Astrocyte of the hippocampus (primary cell): ENCODE measurements at regions not wholly inside any gene's neighbourhood (a gene's known extent, or its start where the extent isn't known, plus 50 kb on each side); places are given as distances from the start of the nearest gene placed in this dataset.
A peak's percentile ranks its signal among the peaks of the same experiment; 100 is the strongest.
"Not testable (repeated sequence)": the region's sequence is repeated elsewhere in the genome, so short reads cannot be mapped to it uniquely, and the experiment has no call there.

Experiments
- DNase-seq: peaks from one replicate; pipeline ENCODE4 v3.0.0; 2011; ENCODE audit warnings: low read depth, low spot score

DNA sequence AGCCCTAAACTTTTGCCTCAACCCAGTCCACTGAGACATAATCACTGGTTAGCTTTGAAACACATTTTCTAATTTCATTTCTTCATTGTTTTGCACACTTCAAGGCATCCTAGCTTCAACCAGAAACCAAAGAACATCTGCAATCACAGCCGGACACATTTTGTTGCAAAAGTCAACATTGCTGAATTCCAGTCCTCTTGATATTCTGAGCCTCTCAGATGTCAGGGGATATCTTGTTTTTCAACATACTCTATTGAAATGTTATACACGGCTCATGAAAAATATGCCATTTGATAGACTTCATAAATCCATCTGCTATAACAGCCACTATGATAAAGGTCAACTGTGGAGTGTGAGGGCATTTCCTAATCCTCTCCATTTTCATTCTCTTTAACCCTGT is 241.6 kb upstream of the PUDP start:
- no peak for DNase-seq

DNA sequence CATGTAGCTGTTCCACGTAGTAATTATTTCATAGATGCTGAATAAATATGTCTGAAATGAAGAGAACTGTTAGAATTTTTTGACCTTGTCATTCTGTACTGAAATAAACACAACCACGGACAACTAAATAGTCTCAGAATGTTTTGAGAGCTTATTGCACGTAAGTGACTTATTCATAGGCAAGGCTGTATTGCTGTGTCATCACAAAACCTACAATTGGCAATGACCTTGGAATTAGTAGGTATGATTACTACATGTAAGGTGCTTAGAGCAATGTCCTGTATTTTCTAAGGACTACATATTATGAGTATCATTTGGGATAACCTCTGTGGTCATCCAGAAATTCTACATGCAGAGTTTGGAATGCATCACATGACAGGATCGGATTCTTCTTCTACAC is 237.2 kb upstream of the PUDP start:
- DNase-seq: no peak

DNA sequence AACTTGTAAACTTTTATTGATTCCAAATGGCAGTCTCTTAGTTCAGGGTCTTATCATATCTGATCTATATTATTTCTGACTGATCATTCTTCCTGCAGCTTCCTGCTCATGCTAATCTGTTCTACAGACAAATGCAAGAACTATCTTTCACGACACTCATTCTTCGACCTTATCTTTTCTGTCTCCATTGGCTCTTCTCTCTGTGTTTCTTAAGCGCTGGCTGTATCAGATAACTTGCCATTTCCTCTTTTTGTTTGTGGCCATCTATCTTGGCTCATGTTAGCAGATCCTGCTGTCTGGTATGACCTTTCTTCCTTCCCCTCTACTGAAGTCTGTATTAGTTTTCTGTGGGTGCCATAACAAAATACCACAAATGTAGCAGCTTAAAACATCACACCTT is 230.5 kb upstream of the PUDP start:
- DNase-seq: no peak

DNA sequence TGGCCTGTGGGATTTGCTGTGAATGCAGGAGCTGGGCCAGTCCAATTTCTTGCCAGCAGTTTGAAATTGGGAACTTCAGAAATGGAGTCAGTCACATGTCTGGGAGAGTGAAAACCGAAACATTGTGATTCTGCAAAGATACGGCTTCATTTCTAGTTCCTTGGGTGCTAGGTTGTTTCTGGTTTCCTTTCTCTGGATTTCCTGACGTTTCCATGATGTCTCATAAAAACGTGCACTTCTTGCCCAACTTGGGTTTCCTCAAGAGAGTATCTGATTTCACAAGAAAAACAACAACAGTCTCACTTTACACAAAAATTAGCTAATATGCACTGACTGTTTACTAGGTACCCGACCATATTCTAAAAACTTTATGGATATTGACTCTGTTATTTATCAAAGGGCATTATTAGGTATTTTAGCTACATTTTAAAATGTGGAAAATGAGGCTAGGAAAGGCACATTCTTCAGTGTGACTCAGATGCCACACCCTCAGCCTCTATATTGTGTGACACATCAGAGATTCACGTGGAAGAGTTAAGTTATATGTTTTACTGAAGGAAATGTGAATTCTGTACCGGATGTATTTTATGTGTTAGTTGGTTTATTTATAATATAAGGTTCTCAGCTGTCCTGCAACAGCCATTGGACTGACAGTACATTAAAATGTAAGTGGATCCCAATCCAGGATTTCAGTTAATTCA is 225.0 kb upstream of the PUDP start:
- DNase-seq: no peak

DNA sequence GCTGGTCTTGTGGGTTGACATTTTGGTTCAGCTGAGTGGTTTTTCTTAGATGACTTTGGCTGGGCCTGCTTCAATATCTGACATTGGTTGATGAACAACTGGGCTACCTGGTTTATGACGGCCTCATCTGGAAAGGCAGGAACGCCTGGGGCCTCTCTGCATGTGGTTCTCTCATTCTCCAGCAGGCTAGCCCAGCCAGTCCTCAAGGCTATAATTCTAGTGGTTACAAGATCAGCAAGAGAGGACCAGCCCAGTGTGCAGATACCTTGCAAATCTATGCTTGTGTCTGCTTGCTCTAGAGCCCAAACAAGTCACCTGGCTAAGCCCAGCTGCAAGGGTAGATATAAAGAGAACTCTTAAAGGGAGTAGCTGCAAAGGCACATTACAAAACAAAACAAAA is 214.2 kb upstream of the PUDP start:
- no peak for DNase-seq

DNA sequence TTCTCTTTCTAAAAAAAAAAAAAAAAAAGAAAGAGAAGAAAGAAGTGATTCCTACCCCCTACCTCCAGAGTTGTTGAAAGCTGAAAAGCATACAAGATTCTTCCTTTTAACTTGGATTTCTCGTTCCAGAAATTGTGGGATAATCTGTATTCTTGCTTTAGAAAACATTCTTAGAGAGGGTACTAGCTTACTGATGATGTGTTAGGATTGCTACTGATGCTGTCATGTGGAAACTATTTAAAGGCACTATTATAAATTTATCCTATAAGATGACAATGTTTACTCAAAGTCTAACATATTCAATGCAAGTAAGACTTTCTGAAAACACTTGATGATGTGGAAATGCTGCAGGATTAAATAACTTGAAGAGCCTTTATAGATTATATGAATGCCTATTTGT is 204.0 kb upstream of the PUDP start:
- no peak for DNase-seq

DNA sequence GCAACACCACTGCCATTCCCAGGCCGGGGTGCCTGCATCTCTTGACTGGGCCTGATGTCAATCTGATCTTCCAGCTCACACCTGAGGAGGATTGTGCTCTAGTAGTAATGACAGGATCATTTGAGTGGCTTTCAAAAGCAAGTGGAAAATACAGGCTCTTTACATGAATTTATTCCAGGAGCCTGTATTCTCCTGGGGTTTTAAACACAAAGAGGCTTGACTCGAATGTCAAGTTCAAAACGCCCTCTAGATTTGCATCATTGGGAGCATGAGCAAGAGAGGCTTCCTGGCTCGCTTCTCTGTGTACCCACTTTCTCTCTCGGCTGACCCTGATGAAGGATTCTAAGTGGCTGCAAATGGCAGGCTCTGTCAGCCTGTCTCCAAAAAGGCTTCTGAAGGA is 199.5 kb upstream of the PUDP start:
- no peak for DNase-seq

DNA sequence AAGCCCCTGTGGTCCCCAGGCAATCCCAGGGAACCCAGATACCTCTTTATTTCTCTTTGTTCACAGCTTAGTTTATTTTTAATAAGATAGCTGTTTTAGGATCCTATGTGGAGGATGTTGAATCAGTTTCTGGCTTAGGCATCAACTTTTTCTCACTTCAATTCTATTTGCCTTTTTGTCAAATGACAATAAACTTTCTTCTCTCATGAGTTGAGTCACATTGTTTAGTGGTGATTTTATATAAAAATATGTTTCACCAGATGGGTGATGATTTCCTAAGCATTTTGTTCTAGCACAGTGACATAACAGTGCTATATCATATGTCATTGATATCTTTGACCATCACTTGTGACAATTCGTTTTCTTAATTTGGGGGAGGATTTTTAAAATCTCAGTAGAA is 198.1 kb upstream of the PUDP start:
- no peak for DNase-seq

DNA sequence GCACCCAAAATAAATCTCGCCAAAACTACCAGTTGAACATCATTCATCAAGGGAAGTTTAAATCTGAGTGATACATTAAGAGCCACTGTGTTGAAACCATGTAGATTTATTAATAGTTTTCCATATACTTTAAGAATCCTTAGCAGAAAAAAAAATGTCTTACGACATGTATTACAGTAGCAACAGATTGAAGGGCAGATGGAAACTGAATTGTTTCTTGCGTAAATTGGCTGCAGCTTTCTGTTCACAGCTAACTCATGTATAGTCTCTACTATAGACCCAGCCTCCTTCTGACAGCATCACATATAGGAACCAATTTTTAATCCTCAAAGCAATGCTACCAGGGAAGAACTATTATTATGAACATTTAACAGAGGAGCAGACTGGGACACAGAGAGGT is 195.2 kb upstream of the PUDP start:
- DNase-seq: no peak

DNA sequence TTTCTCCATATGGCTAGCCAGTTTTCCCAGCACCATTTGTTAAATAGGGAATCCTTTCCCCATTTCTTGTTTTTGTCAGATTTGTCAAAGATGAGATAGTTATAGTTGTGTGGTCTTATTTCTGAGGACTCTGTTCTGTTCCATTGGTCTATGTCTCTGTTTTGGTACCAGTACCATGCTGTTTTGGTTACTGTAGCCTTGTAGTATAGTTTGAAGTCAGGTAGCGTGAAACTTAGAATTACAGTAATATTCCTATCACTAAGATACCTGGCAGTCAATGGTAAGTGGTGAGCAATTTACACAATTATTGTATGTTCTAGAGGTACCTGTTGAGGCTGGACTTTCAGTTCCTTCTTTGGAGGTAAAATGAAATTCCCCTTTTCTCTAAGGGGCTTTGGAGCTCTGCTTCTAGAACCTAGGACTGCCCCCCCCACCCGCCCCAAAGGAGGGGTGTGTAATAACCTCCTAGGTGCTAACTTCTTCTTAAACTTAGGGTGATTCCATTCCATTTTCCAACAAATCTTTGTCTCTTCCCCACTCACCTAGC is 187.9 kb upstream of the PUDP start:
- not testable (repeated sequence) for DNase-seq

DNA sequence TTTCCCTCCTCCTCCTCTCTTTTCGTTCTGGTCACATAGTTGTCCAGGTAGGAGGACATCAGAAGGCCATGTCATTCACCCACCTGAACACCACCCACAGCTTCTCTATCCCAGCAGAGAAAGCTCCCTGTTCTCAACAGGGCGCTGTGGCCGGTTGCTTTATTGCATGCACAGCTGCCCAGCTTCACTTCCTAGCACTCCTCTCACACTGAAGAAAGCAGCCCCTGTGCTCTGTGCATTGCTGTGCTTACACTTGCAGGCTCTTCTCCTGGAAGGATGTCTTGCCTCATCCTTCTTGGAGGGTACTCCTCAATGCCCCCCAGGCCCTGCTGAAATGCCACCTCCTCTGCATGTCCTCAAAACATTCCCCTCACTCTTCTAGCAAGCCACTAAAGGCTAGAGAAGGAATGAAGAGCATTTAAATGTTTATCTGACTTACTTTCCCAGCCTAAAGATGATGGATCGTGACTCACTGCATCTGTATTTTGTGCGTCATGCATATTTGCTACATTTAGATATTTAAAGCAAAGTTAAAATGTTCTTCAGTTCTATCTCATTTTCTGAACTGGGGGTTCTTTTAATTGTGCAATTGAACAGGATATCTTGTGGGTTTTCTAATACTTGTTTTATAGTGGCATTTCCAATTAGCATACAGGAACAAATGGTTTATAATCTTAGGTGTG is 186.4 kb upstream of the PUDP start:
- DNase-seq: peak; percentile 42

DNA sequence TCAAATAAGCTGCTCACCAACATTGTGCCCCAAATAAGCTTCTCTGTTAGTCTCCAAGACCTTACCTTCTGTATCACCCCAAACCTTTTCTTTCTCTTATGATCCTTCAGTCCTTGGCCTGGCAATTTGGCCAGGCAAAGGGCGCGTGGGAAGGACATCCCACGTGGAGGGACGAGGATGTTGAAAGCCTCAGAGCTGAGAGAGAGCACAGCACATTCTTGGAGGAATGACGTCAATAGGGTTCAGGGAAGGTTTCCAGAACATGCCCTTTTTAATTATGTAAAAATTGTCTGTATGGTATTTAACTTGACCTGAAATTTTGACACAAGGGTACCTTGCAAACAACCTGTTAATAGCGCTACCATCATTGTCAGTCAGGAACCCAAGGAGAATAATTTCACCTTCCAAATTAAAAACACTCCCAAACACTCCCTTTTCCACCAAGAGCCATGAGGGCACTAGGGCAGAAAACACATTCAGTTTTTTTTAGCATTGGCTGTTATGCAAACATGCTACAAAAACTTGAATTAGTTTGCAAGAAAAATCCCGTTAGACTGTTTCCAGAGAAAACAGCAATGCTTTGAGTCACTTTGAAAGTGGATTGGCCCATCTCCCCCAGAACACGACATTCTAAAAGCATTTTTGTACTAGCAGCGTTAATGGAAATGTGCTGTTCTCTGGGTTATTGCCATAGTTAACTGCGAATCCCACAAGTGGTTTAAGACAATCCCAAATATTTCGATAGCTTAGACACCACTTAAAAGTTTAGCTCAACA is 183.2 kb upstream of the PUDP start:
- peak; percentile 73 for DNase-seq

DNA sequence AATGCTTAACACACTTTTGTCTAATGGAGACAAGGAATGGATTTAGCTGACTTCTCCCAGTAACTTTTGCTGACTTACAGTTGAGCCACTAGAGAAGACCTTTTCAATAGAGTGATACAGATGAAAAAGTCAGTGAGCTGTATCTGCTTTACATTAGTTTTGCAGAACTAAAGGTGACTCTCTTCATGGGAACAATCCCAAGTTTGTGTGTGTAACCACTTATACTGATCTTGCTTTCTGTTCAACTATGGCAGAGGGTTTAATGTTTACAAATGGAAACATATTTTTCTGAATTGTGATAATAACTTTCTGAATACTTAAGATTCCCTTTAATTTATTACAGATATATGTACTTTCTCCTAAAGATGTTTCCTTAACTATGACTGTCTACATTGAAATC is 182.6 kb upstream of the PUDP start:
- no peak for DNase-seq

DNA sequence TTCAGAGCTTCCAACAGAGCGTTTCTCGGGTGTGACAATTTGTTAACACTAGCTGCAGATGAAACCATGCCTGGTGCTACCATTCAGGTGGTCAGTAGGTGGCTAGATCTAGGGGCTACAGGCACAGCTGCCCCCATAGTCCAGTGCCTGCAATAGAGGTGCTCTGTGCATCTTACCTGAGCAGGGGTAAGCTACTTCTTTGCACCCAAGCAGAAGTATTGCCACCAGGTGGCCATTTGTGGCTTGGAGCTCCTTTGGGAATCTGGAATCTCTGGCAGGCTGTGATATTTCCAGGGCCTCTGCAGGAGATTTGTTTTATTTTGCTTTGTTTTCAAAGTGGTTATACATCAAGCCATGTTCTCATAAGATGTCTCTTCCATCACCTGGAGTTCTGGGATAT is 170.7 kb upstream of the PUDP start:
- no peak for DNase-seq

DNA sequence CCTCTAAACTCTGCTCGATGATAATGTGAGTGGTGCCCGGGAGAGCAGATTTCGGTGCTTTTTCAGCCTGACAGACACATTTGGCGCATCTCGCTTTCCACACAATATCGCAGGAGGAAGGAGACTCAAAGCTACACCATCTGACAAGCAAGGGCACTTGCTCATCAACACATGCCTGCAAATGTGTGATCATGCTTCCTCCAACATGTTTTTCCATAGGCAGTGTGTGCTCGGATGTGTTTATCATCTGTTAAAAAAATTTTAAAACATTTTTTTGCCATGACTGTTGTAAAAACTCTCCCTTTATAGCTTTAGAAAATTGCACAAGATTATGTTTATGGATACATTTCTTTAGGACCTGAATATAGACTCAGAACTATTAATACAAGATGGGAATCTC is 170.3 kb upstream of the PUDP start:
- DNase-seq: no peak

DNA sequence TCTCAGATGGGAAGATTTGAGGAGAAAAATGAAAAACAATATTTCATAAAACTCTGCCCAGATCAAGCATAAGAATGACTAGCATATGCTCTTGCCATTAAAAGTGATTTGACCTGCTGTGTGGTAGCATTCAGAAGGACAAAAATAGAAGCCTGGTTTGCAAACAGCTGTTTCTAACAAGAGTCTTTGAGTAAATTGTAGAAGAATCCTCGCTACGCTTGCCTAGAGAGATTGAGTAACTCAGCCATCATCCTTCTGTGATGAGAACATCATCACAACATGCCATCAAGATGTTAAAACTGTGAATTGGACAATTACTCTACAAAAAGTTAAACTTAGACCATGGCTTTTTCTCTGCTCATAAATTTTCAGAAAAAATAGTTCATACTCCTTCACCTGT is 168.9 kb upstream of the PUDP start:
- no peak for DNase-seq

DNA sequence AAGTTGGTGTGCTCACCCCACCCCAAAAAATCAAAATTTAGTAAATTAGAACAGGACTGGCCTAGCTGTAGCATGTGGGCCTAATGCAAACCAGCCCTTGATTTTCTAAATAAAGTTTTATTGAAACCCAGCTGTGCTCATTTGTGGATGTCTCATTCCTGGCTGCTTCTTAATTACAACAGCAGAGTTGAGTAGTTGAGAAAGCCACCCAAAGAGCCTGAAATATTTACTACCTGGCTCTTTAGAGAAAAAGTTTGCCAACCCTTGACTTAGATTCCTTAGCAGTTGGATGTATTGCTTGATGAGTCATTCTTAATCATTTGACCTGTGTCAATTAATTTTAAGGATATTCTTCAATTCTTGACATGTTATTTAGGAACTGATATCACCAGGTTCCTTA is 168.3 kb upstream of the PUDP start:
- DNase-seq: no peak

DNA sequence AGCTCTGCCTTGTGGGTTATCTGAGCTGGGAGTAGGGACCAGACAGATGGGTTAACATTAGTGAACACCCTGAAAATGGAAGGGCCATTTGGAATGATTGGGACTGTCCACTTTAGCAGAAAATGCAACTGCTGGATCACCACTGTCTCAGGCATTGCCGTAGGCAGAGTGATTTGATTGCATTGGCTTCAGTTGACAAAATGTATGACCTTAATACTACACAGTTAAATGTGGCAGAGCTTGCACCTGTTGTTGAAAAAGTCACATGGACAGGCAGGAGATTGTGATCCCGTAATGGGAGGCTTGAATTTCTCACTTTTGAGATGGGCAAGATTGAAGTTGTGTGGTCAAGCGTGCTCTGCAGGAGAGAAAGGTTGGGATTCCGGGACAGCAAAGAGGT is 166.5 kb upstream of the PUDP start:
- DNase-seq: no peak

DNA sequence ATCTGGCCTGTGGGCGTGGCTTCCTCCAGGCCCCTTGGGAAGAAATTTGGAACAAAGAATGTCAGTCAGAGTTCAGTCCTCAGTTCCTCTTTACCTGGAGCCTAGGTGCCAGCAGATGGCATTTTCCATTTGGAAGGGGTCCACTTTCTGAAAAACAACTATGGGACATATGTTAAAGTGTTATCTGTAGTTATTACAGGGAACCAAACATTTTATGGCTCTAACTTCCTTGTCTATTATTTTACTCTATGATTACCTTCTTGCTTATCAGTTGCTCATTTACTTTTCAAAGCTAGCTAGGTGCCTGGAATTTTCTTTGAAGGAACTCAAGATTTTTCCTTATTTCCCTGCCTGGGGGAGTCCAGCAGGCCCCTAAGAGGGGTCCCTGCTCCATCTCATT is 159.8 kb upstream of the PUDP start:
- DNase-seq: no peak

DNA sequence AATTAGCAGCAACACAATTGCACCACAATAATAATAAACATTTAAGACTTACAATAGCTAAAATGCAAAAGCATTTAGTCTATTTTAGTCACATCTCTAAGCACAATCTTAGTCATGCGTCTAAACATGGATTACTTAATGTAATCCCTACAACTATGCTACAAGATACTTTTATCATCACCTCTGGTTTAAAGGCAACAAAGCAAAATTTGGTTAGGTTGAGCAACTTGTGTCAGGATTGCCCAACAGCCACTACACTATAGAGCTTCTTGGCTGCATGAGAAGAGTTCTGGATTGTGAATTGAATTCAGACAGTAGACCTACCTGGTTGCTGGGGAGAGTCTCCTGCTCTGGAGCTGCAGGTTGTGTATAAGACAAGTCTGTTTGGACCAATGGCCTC is 146.5 kb upstream of the PUDP start:
- DNase-seq: no peak

DNA sequence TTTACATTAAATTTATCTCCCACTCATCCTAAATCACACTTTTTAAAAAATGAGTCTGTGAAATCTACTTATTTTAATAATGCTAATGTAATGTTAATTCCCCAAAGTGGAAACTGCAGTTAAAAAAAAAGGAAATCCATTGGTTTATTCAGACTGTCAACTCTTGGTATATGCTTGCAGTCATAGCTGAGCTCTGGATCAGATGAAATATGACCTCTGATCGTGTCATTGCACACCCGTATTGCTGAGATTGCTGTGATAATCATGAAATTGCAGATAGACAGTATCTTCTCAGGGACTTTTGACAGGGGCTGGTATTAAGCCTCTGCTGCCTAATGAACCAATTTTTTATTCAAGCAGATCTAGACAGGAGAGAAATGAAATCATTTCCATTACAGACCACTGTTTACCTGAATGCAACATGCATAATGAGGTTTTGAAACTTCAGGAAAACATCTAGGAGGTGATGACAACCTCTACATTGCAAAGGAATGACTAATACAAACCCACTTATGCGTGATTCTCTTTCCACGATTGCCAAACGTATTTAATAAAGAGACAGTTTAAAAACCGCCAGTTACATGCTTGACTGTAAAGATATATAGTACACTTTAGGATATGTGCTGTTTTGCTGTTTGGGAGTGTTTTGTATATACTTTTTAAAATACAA is 138.3 kb upstream of the PUDP start:
- DNase-seq: peak; percentile 17

DNA sequence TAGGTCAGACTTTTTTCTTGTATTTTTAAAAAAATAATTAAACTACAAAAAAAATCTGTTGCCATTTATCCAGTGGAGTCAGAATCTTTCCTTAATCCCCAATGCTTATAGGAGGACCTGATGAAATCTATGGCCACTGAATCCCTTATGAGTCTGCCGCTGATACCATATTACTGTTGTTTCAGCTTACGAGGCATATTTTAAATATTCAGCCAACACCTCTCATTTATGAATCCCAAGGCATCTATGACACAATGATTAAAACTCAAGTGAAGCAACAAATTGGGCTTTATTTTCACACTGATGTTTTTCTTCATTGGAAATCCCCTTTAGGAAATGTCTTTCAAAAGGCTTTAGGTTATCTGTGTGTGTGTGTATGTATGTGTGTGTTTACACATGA is 137.8 kb upstream of the PUDP start:
- no peak for DNase-seq
